ENCODE measurements at regions not wholly inside any gene's neighbourhood (a gene's known extent, or its start where the extent isn't known, plus 50 kb on each side); places are given as distances from the start of the nearest gene placed in this dataset.

DNA sequence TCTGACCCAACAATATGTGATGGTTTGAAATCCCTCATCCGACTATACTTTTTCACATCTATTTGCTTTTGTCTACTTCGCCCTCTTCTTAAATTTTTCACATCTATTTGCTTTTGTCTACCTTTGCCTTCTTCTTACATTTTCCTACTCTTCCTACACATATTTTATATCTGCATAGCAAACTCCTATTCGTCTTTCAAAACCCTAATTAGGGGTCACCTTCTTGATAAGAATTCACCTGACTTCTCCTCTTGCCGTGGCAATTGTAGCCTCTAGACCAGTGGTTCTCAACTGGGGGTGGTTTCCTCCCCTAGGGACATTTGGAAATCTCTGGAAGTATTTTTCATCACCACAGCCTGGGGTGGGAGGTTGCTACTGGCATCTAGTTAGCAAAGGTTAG, 607.4 kb downstream of the NTRK3 start:
- H3K9ac ChIP-seq (ENCODE audit: low read length), result no peak overlapping the region
- H3K9me3 ChIP-seq (ENCODE audit: low read length), result no peaks in the 10 kb centered on the region
- H2AFZ ChIP-seq (ENCODE audit: low read depth, low read length), result no peak overlapping the region
- H3K4me3 ChIP-seq (ENCODE audit: low read length), result no peak overlapping the region
- no peaks in the 10 kb centered on the region for H4K20me1 ChIP-seq (ENCODE audit: insufficient read depth)
- H3F3A ChIP-seq (ENCODE audit: insufficient read depth, low read length, poor library complexity, severe bottlenecking), result no peaks in the 10 kb centered on the region
- no peak overlapping the region for H3K27ac ChIP-seq (ENCODE audit: low read length)
- H3K36me3 ChIP-seq (ENCODE audit: insufficient read depth, low read length), result no peaks in the 10 kb centered on the region
- TF ChIP-seq POLR2AphosphoS5 (IDR thresholded peaks at IDR 0.05) (no peak), EZH2 (IDR thresholded peaks at IDR 0.05; ENCODE audit: borderline replicate concordance, insufficient read depth, low read length, poor library complexity, severe bottlenecking) (no peak), EP300 (conservative IDR thresholded peaks at IDR 0.05; ENCODE audit: poor library complexity, severe bottlenecking) (no peak), MXI1 (conservative IDR thresholded peaks at IDR 0.05; ENCODE audit: poor library complexity, severe bottlenecking) (no peak), CTCF (IDR thresholded peaks at IDR 0.05; ENCODE audit: poor library complexity, severe bottlenecking) (no peak), SMC3 (conservative IDR thresholded peaks at IDR 0.05; ENCODE audit: poor library complexity) (no peak), RAD21 (conservative IDR thresholded peaks at IDR 0.05) (no peak)
- TF ChIP-seq, protein P1, sequence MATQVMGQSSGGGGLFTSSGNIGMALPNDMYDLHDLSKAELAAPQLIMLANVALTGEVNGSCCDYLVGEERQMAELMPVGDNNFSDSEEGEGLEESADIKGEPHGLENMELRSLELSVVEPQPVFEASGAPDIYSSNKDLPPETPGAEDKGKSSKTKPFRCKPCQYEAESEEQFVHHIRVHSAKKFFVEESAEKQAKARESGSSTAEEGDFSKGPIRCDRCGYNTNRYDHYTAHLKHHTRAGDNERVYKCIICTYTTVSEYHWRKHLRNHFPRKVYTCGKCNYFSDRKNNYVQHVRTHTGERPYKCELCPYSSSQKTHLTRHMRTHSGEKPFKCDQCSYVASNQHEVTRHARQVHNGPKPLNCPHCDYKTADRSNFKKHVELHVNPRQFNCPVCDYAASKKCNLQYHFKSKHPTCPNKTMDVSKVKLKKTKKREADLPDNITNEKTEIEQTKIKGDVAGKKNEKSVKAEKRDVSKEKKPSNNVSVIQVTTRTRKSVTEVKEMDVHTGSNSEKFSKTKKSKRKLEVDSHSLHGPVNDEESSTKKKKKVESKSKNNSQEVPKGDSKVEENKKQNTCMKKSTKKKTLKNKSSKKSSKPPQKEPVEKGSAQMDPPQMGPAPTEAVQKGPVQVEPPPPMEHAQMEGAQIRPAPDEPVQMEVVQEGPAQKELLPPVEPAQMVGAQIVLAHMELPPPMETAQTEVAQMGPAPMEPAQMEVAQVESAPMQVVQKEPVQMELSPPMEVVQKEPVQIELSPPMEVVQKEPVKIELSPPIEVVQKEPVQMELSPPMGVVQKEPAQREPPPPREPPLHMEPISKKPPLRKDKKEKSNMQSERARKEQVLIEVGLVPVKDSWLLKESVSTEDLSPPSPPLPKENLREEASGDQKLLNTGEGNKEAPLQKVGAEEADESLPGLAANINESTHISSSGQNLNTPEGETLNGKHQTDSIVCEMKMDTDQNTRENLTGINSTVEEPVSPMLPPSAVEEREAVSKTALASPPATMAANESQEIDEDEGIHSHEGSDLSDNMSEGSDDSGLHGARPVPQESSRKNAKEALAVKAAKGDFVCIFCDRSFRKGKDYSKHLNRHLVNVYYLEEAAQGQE (IDR thresholded peaks at IDR 0.05; ENCODE audit: borderline replicate concordance), result no peak
- no peaks in the 10 kb centered on the region for H3K79me2 ChIP-seq (replicated peaks; ENCODE audit: insufficient read depth, low read length)
- H3K9me2 ChIP-seq (ENCODE audit: insufficient read depth, low read length), result no peaks in the 10 kb centered on the region
- no peak overlapping the region for H3K4me2 ChIP-seq (ENCODE audit: low read length)
- no peaks in the 10 kb centered on the region for H3K27me3 ChIP-seq (ENCODE audit: insufficient read depth, low read depth, low read length)

GRCh38 chr15:87648278-87648677, 608.3 kb downstream of the NTRK3 start:
- H3K9me3 ChIP-seq (ENCODE audit: low read length), result no peaks in the 10 kb centered on the region
- H3F3A ChIP-seq (ENCODE audit: insufficient read depth, low read length, poor library complexity, severe bottlenecking), result no peaks in the 10 kb centered on the region
- no peaks in the 10 kb centered on the region for H3K36me3 ChIP-seq (ENCODE audit: insufficient read depth, low read length)
- H3K4me3 ChIP-seq (ENCODE audit: low read length), result no peak overlapping the region
- no peaks in the 10 kb centered on the region for H3K9me2 ChIP-seq (ENCODE audit: insufficient read depth, low read length)
- no peak overlapping the region for H3K4me2 ChIP-seq (ENCODE audit: low read length)
- no peaks in the 10 kb centered on the region for H3K79me2 ChIP-seq (replicated peaks; ENCODE audit: insufficient read depth, low read length)
- H3K9ac ChIP-seq (ENCODE audit: low read length), result no peak overlapping the region
- no peak overlapping the region for H3K27ac ChIP-seq (ENCODE audit: low read length)
- H3K27me3 ChIP-seq (ENCODE audit: insufficient read depth, low read depth, low read length), result no peaks in the 10 kb centered on the region
- H4K20me1 ChIP-seq (ENCODE audit: insufficient read depth), result no peaks in the 10 kb centered on the region
- TF ChIP-seq MXI1 (conservative IDR thresholded peaks at IDR 0.05; ENCODE audit: poor library complexity, severe bottlenecking) (no peak), RAD21 (conservative IDR thresholded peaks at IDR 0.05) (no peak), EZH2 (IDR thresholded peaks at IDR 0.05; ENCODE audit: borderline replicate concordance, insufficient read depth, low read length, poor library complexity, severe bottlenecking) (no peak)
- TF ChIP-seq, protein P1 (IDR thresholded peaks at IDR 0.05; ENCODE audit: borderline replicate concordance), result no peak
- no peak overlapping the region for H2AFZ ChIP-seq (ENCODE audit: low read depth, low read length)

All from neural cell (in vitro differentiated cells).